Progenitor cell of endocrine pancreas (in vitro differentiated cells): ENCODE measurements at regions not wholly inside any gene's neighbourhood (a gene's known extent, or its start where the extent isn't known, plus 50 kb on each side); places are given as distances from the start of the nearest gene placed in this dataset.

ENCODE experiments used
- DNase-seq: peaks from one replicate; pipeline ENCODE4 v3.0.0; 2021; ENCODE audit warnings: low spot score; ENCODE audit not compliant: unreplicated experiment
- H3K27ac Mint-ChIP-seq: 2 replicates; pipeline ENCODE4 v1.8.0; 2021; ENCODE audit warnings: mild to moderate bottlenecking, moderate library complexity, mixed read lengths
- H3K27me3 Mint-ChIP-seq: 2 replicates; pipeline ENCODE4 v1.8.0; 2021; ENCODE audit warnings: mixed read lengths
- H3K36me3 Mint-ChIP-seq: 2 replicates; pipeline ENCODE4 v1.8.0; 2022; ENCODE audit warnings: mixed read lengths; ENCODE audit not compliant: insufficient read depth
- H3K4me1 Mint-ChIP-seq: 2 replicates; pipeline ENCODE4 v1.8.0; 2021; ENCODE audit warnings: low read depth, mixed read lengths
- H3K4me3 Mint-ChIP-seq: 2 replicates; pipeline ENCODE4 v1.8.0; 2021; ENCODE audit warnings: low read depth, mild to moderate bottlenecking, moderate library complexity, mixed read lengths
- H3K9me3 Mint-ChIP-seq: 2 replicates; pipeline ENCODE4 v1.8.0; 2021; ENCODE audit warnings: low read depth, mixed read lengths
- TF ChIP-seq, protein P1 (sequence below): fragments of 200-600 bp; sonication (generic); IDR thresholded peaks from one replicate; pipeline ENCODE4 v1.5.0; 2021; ENCODE audit warnings: antibody characterized with exemption, mild to moderate bottlenecking; ENCODE audit not compliant: unreplicated experiment

- DNase-seq = no peak
- peaks cover 4% of the 10 kb centered on the region for H3K9me3 Mint-ChIP-seq
- no peak overlapping the region for H3K27ac Mint-ChIP-seq
- H3K36me3 Mint-ChIP-seq = peaks cover 2% of the 10 kb centered on the region
- TF ChIP-seq, protein P1, sequence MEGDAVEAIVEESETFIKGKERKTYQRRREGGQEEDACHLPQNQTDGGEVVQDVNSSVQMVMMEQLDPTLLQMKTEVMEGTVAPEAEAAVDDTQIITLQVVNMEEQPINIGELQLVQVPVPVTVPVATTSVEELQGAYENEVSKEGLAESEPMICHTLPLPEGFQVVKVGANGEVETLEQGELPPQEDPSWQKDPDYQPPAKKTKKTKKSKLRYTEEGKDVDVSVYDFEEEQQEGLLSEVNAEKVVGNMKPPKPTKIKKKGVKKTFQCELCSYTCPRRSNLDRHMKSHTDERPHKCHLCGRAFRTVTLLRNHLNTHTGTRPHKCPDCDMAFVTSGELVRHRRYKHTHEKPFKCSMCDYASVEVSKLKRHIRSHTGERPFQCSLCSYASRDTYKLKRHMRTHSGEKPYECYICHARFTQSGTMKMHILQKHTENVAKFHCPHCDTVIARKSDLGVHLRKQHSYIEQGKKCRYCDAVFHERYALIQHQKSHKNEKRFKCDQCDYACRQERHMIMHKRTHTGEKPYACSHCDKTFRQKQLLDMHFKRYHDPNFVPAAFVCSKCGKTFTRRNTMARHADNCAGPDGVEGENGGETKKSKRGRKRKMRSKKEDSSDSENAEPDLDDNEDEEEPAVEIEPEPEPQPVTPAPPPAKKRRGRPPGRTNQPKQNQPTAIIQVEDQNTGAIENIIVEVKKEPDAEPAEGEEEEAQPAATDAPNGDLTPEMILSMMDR = no peak
- peaks cover 20% of the 10 kb centered on the region for H3K27me3 Mint-ChIP-seq
- H3K4me1 Mint-ChIP-seq = no peaks in the 10 kb centered on the region
- no peak overlapping the region for H3K4me3 Mint-ChIP-seq
Observed at GRCh38 chr17:79506955-79507354, 103.9 kb downstream of the RBFOX3 start.

DNA sequence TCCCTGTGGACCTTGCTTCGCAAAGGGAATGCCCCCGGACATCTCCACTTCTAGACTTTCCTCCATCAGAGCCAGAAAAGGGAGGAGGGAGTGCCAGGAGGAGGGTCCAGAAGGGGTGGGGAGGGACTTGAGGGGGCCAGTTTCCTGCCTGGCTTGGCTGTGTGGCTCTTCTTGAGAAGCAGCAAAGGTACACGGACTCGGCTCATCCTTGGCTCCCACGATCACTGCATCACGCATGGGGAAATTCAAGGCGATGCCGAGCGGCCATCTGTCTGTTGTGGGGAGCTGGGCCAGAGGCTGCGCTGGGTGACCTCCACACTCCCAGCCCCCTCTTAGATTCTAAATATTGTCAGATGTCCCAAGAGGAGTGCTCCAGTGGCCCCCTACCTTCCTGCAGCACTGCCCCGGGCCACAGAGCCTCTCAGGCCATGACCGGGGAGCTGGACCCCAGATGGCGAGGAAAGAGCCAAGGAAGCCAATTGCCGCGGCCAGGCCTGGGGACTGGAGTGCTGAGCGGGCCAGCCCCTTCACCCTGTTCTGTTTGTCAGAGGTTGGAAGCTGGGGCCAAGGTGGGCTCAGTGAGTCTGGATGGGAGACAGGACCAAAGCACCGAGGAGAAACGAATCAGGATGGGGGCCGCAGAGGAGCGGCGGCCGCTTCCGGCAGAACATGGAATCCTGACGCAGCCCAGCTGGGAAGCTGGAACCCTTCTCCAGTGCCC, 104.5 kb downstream of the RBFOX3 start:
- H3K4me1 Mint-ChIP-seq = peaks cover 3% of the 10 kb centered on the region
- no peak overlapping the region for H3K27ac Mint-ChIP-seq
- no peak overlapping the region for H3K4me3 Mint-ChIP-seq
- DNase-seq = no peak
- H3K9me3 Mint-ChIP-seq = peaks cover 3% of the 10 kb centered on the region
- peaks cover 2% of the 10 kb centered on the region for H3K36me3 Mint-ChIP-seq
- H3K27me3 Mint-ChIP-seq = peaks cover 20% of the 10 kb centered on the region
- TF ChIP-seq, protein P1 = no peak

GRCh38 chr17:79505199-79505598, 105.7 kb downstream of the RBFOX3 start:
- TF ChIP-seq, protein P1 = no peak
- Mint-ChIP-seq H3K27ac (no peak overlapping the region), H3K36me3 (no peaks in the 10 kb centered on the region), H3K4me3 (no peak overlapping the region), H3K9me3 (no peaks in the 10 kb centered on the region), H3K27me3 (peaks cover 20% of the 10 kb centered on the region), H3K4me1 (peaks cover 6% of the 10 kb centered on the region)
- DNase-seq = no peak

- Mint-ChIP-seq H3K27ac (no peak overlapping the region), H3K36me3 (no peaks in the 10 kb centered on the region), H3K4me3 (no peak overlapping the region), H3K4me1 (peaks cover 6% of the 10 kb centered on the region), H3K9me3 (peaks cover 1% of the 10 kb centered on the region), H3K27me3 (peaks cover 20% of the 10 kb centered on the region)
- DNase-seq = no peak
- TF ChIP-seq, protein P1 = no peak
Observed at GRCh38 chr17:79504181-79504605, 106.7 kb downstream of the RBFOX3 start.

DNA sequence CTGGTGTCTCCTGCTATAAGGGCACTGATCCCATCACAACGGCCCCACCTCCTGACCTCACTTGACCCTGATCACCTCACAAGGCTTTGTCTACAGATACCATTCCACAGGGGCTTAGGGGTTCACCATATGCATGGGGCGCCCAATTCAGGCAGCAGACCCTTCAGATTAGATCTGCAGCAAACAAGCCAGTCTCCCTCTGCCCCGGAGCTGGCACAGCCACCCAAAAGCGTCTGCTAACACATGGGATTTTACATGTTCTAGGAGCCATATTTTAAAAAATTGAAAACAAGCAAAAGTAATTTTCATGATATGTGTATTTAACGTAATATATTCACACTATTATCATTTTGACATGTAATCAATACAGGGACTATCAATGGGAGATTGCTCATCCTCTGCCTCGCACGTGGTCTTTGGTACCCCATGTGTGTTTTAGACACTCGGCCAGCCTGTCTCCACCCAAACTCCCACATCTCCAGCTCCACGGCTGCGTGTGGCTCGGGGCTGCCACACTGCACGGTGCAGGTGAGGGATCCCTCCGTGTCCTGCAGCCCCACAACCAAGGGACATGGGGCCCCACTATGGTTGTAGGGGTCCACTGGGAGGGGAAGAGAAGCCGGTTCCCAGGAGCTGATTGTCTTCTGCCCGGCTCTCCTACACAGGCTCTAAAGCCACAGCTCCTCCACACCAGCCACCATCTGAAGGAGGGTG, 107.6 kb downstream of the RBFOX3 start:
- Mint-ChIP-seq H3K27me3 (peaks cover 22% of the 10 kb centered on the region), H3K27ac (no peak overlapping the region), H3K9me3 (peaks cover 3% of the 10 kb centered on the region), H3K4me1 (peaks cover 6% of the 10 kb centered on the region), H3K4me3 (no peak overlapping the region), H3K36me3 (no peaks in the 10 kb centered on the region)
- TF ChIP-seq, protein P1 = no peak
- no peak for DNase-seq
